ENCODE measurements at regions not wholly inside any gene's neighbourhood (a gene's known extent, or its start where the extent isn't known, plus 50 kb on each side); places are given as distances from the start of the nearest gene placed in this dataset.

DNA sequence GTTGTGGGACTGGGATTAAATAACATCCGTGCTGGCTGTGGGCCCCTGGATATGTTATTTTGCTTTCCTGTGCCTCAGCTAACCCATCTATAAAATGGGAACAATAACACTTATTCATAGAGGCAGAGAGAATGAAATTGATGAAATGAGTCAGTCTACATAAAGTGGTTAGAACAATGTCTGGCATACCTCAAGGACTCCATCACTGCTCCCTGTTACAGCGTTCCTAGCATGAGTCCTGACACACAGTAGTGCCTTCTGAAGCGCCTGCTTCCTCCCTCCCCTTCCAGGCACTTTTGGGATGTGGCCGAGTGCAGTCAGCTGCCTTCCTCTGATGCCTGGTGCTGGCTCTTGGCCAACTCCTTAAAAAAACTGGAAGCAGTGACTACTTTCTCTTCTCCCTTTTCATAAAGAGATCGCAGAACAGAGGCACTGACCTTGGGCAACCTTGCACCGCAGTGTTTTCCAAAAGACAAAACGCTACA lies 108.4 kb upstream of the ZMIZ1 start:
- ChIA-PET CTCF (no interaction called here), POLR2A (ENCODE audit: low non-redundant PET) (no interaction called here)
- Histone ChIP-seq H3K9me3 (ENCODE audit: low read depth, low read length, poor library complexity, severe bottlenecking) (no peaks in the 10 kb centered on the region), H3K4me1 (ENCODE audit: insufficient read depth, low read length, poor library complexity, severe bottlenecking) (no peaks in the 10 kb centered on the region), H3K4me3 (ENCODE audit: low read depth, low read length, poor library complexity, severe bottlenecking) (no peak overlapping the region), H3K27ac (ENCODE audit: low read depth, low read length, poor library complexity, severe bottlenecking) (no peak overlapping the region), H3K36me3 (ENCODE audit: insufficient read depth, low read length, poor library complexity, severe bottlenecking) (no peaks in the 10 kb centered on the region), H3K27me3 (replicated peaks; ENCODE audit: insufficient read depth, low read depth, low read length, poor library complexity) (no peaks in the 10 kb centered on the region)
- no TSS peak for BruUV-seq (replicated peaks)
- DNase-seq (ENCODE audit: low spot score), result peak; percentile 25
- TF ChIP-seq, protein P1, sequence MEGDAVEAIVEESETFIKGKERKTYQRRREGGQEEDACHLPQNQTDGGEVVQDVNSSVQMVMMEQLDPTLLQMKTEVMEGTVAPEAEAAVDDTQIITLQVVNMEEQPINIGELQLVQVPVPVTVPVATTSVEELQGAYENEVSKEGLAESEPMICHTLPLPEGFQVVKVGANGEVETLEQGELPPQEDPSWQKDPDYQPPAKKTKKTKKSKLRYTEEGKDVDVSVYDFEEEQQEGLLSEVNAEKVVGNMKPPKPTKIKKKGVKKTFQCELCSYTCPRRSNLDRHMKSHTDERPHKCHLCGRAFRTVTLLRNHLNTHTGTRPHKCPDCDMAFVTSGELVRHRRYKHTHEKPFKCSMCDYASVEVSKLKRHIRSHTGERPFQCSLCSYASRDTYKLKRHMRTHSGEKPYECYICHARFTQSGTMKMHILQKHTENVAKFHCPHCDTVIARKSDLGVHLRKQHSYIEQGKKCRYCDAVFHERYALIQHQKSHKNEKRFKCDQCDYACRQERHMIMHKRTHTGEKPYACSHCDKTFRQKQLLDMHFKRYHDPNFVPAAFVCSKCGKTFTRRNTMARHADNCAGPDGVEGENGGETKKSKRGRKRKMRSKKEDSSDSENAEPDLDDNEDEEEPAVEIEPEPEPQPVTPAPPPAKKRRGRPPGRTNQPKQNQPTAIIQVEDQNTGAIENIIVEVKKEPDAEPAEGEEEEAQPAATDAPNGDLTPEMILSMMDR (conservative IDR thresholded peaks at IDR 0.05; ENCODE audit: low read depth, low read length), result no peak
- TF ChIP-seq EZH2 (IDR thresholded peaks at IDR 0.05; ENCODE audit: borderline replicate concordance, low read depth, low read length, poor library complexity, severe bottlenecking), result no peak
- intact Hi-C loops (cut with micrococcal nuclease; ENCODE audit: unreplicated experiment), result no loop called here

DNA sequence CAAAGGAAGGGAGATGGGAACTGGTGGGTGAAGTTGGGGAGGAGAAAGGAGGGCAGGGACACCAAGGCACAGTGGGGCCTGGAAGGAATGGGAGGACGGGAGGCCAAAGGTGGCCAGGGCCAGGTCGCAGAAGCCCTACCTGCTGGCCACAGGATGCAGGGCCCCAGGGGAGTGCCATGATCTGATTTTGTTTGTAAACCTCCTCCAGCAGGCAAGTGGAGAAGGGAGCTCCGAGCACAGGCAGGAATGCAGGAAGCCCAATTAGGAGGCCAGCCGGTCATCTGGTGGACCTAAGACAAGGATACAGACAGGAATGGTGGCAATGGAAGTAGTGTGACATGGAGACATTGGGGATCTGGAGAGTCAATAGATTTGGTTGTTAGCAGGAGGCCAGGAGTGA lies 107.0 kb upstream of the ZMIZ1 start:
- intact Hi-C loops (cut with micrococcal nuclease; ENCODE audit: unreplicated experiment), result no loop called here
- DNase-seq (ENCODE audit: low spot score), result no peak
- TF ChIP-seq, protein P1 (conservative IDR thresholded peaks at IDR 0.05; ENCODE audit: low read depth, low read length), result no peak
- no peak for TF ChIP-seq EZH2 (IDR thresholded peaks at IDR 0.05; ENCODE audit: borderline replicate concordance, low read depth, low read length, poor library complexity, severe bottlenecking)
- POLR2A ChIA-PET (ENCODE audit: low non-redundant PET), result interaction anchor here (0.6 kb wide), 1 partner anchor 12 kb away, joined by 16 read pairs; no protein-coding TSS in a partner anchor
- CTCF ChIA-PET, result no interaction called here
- no peaks in the 10 kb centered on the region for H3K27me3 ChIP-seq (replicated peaks; ENCODE audit: insufficient read depth, low read depth, low read length, poor library complexity)
- no peaks in the 10 kb centered on the region for H3K9me3 ChIP-seq (ENCODE audit: low read depth, low read length, poor library complexity, severe bottlenecking)
- no peaks in the 10 kb centered on the region for H3K36me3 ChIP-seq (ENCODE audit: insufficient read depth, low read length, poor library complexity, severe bottlenecking)
- no peaks in the 10 kb centered on the region for H3K4me1 ChIP-seq (ENCODE audit: insufficient read depth, low read length, poor library complexity, severe bottlenecking)
- no peak overlapping the region for H3K27ac ChIP-seq (ENCODE audit: low read depth, low read length, poor library complexity, severe bottlenecking)
- H3K4me3 ChIP-seq (ENCODE audit: low read depth, low read length, poor library complexity, severe bottlenecking), result no peak overlapping the region
- no TSS peak for BruUV-seq (replicated peaks)

DNA sequence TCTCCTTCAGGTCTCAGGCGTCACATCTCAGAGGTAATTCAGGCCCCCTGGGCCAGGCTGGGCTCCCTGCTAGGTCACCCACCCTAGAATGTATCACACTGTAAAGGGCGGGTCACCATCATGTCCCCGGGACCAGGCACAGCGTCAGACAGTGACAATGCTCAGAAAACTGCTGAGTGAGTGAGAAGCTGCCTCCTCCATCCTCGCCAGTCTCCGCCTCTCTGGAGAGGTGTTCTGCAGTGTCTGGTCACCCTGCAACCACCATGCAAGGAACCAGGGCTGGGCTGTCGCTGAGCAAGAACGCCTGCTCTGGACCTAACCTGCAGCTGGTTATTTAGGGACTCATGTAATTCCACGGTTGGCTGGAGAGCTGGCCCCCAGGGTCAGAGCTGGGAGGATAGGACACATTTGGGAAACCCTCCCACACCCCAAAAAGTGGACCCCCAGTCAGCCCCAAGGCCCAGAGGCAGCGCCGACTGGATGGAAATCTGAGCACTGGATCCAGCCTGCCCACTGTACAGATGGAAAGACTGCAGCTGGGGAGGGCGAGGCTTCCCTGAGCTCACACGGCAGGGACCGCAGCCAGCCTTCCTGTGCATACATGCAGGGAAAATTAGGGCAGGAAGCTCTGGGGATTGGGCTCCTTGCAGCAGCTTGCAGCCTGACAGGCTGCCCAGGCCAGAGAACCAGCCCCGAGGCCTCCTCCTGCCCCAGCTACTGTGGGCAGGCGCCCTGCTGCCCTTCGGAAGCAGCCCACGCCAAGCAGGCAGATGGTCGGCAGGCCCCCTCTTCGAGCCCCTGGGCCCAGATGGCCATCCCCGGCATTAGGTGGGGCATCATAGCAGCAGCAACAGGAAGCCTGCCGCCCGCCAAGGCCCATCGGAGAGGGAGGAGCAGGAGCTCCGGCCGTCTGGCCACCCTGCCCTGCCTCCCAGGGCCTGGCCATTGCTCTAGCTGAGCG lies 105.4 kb upstream of the ZMIZ1 start:
- Histone ChIP-seq H3K9me3 (ENCODE audit: low read depth, low read length, poor library complexity, severe bottlenecking) (no peaks in the 10 kb centered on the region), H3K36me3 (ENCODE audit: insufficient read depth, low read length, poor library complexity, severe bottlenecking) (no peaks in the 10 kb centered on the region), H3K4me1 (ENCODE audit: insufficient read depth, low read length, poor library complexity, severe bottlenecking) (no peaks in the 10 kb centered on the region), H3K4me3 (ENCODE audit: low read depth, low read length, poor library complexity, severe bottlenecking) (no peak overlapping the region), H3K27me3 (replicated peaks; ENCODE audit: insufficient read depth, low read depth, low read length, poor library complexity) (no peaks in the 10 kb centered on the region), H3K27ac (ENCODE audit: low read depth, low read length, poor library complexity, severe bottlenecking) (no peak overlapping the region)
- DNase-seq (ENCODE audit: low spot score), result no peak
- CTCF ChIA-PET, result interaction anchor here (0.6 kb wide), 1 partner anchor 10 kb away, joined by 4 read pairs; no protein-coding TSS in a partner anchor
- TF ChIP-seq EZH2 (IDR thresholded peaks at IDR 0.05; ENCODE audit: borderline replicate concordance, low read depth, low read length, poor library complexity, severe bottlenecking), result no peak
- TF ChIP-seq, protein P1 (conservative IDR thresholded peaks at IDR 0.05; ENCODE audit: low read depth, low read length), result no peak
- POLR2A ChIA-PET (ENCODE audit: low non-redundant PET), result interaction anchor here (0.7 kb wide), 1 partner anchor 185 kb away, joined by 4 read pairs; no protein-coding TSS in a partner anchor
- intact Hi-C loops (cut with micrococcal nuclease; ENCODE audit: unreplicated experiment), result no loop called here
- BruUV-seq (replicated peaks), result no TSS peak
